Activated CD4-positive, CD25-positive, alpha-beta regulatory T cell (primary cell): ENCODE measurements at regions not wholly inside any gene's neighbourhood (a gene's known extent, or its start where the extent isn't known, plus 50 kb on each side); places are given as distances from the start of the nearest gene placed in this dataset.
"Not testable (repeated sequence)": the region's sequence is repeated elsewhere in the genome, so short reads cannot be mapped to it uniquely, and the experiment has no call there.

ENCODE experiments used
- DNase-seq, 4 experiments: peaks; one replicate each; lab custom pipeline; 2025; lab: John Stamatoyannopoulos, UW

DNA sequence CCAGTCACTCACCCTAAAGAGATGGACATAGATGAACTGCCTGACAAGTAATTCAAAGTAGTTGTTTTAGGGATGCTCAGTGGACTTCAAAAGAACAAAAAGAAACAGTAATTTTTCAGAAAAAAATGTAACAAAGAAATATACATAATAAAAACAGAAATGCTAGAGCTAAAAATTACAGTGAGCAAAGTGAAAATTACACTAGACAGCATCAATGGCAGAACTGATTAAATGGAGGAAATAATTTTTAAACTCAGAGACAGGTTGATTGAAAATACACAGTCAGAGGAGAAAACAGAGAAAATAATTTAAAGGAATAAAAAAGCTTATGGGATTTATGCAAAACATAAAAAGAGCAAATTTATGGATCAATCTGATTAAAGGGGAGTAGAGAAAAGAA, 1968.4 kb downstream of the EFNA5 start:
- DNase-seq: no peak

DNA sequence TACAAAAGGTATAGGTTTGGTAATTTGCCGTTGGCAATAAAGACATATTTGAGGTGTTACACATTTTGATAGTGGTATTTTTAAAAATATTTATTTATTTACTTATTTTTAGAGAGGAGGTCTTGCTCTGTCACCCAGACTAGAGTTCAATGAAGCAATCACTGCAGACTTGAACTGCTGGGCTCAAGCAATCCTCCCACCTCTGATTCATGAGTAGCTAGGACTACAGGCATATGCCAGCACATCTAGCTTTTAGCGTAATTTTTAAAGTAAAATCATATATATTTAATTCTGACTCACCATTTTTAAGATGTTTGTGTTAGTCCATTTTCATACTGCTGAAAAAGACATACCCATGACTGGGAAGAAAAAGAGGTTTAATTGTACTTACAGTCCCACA, 1974.3 kb downstream of the EFNA5 start:
- DNase-seq: no peak

DNA sequence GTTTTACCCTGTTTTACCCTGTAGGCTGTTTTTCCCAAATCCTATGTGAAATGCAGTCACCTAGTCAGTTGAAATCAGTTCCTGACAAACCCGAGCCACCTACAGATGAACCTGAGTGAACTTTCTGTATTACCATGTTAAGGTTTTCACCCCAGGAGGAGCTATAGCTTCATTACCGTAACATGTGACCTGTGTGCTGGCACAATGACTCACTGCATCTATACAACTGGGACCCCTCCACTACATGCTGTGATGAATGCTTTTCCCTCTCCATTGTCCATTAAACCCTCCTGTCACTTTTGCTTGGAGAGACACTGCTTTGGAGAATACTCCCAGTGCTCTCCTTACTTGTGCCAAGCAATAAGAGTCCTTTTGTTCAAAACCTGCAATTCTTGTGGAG, 1974.8 kb downstream of the EFNA5 start:
- DNase-seq: no peak

DNA sequence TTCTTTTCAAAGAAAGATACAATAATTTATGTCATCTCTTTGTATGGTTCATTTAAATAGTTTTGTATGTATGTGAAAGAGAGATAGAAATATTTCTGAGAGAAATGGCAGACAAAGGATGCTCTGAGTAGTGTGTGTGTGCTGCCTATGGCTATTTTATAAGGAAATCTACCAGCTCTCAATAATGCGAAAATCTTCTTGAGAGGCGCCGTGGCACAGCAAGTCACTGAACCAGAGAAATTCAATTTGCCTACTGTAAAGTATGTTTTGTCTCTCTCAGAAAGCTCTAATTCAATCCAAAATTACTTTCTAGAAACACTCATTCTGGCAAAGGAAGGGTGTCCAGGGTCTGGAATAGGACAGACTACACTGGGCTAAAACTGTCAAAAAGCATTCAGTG, 1981.1 kb downstream of the EFNA5 start:
- DNase-seq: no peak

DNA sequence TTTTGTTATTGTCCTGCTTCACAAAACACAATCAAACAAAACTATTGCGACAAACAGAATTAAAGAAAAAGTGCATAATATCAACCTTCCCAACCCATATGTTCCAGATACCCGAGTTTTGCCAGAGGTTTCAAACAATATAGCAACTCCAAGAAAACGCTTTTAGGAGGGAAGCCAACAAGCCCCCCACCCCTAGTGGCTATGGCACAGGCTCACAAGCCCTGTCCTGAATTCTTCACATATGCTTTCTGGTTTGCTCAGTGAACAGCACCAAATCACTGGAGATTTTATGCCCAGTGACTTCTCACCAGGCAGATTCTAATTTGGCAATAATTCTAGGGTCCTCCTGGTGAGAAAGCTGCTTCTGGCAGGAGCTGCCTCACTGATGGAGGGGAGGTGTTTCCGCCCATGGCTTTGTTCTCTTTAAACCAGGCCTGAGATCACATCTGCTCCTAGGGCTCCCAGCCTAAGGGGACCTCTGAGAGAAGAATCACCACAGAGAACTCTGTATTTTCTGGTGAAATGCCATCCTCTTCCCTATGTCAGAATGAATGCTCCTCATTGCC, 1982.4 kb downstream of the EFNA5 start:
- no peak for DNase-seq

DNA sequence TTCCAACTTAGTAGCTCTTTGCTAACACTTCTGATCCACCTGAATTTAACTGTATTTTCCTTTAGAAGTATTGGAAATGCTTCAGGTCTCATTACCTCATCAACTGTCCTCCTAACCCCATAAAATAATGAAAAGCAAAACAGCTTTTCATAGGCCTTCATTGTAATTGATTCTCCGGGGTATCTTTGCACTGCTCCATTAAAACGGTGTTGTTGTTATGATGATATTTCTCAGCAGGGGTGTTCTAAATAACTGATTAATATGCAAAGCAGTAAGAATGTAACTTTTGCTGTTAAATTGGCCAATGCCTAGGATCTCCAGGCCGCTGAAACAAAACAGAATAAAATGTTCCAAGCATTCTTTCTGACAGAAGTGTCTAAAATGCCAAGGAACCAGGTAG, 1983.2 kb downstream of the EFNA5 start:
- no peak for DNase-seq

DNA sequence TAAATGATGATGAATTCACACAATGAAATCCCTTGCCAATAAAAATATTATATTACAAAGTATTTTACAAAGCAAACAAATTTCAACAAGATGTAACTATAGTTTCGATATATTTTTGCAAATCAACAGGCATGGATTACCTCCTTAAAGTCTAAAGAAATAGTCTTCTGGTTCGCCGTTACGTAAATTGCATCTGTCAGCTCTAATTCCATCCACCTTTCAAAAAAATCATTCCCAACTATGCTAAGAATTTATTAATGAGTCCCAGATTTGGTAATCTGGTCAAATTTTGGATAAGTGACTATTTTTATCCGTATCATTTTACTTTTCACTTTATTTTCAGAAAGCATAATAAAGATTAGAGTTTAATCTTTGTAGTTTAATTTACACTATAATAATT, 1984.9 kb downstream of the EFNA5 start:
- no peak for DNase-seq

DNA sequence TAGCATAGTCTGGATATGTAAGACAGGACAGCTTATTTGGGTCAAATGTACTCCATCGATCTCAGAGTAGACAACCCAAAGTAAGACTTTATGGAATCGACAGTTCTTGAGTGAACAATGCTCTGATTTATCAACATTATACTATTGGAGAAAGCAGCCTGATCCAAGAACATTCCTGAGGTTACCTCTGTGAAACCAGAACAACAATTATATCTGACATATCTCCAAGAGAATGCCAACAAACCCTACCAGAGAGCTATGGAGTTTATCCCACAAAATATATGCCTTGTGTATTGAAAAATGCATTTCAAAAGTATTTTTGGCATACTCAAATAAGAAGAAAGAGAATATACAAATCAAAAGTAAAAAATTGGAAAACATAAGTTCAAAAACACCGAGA, 1985.9 kb downstream of the EFNA5 start:
- DNase-seq: no peak

DNA sequence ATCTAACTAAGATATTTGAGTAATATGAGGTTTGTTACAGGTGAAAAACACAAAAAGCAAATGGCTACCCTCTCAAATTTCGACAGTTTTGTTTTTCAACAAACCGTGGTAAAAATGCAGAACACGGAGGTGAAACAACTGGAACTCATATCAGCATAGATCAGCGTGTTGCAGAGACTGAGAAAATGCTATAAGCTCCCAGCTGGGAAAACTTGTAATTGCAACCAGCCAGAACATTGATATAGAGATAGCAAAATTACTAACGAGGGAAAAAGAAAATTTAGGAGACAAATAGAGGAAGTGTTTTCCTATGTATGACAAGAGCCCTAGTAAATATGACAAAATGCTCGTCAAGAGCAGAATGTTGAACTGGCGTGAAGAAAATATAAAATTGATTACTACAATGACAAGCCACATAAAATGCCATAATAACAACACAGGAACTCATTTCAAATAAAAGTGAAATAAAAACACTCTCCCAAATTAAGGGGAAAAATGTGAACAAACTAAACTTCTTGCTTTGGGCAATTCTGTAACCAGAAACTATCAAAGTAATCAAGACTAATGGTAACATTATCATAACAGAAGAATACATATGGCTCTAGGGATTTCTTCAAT, 1989.8 kb downstream of the EFNA5 start:
- DNase-seq: no peak

DNA sequence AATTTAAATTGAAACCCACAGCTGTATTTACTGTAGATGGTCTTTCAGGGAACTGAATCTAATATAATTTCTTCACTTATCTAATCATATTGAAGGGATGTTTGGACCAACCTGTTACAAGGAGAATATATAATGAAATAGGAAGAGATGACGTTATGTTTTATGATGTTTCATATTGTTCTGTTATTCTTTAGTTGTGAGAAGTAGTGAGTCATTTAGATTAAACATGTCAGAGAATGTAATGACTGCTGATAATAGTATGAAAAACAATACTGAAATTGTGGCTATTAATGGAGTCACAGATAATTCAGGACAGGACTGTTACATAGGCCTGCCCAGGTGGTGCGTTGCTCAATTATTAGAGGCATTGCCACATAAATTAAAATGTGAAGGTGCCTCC, 1993.4 kb downstream of the EFNA5 start:
- DNase-seq: no peak

DNA sequence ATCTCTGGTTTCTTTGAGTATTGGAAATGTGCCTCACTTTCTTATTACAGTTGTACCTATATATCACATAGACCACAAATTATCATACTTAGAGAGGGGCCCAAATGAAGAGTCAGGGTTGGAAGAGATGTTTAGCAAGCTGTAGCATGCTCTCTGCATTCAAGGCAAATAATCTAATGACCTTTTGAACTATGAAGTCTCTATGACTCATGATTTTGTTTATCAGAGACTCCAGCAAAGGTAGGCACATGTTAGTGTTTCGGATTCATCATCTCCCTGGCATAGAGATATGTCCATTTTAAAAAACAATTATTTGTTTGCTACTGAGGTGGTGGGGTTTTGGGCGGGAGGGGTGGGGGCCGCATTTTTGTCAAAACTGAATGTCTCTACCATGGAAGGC, 2000.1 kb downstream of the EFNA5 start:
- no peak for DNase-seq

DNA sequence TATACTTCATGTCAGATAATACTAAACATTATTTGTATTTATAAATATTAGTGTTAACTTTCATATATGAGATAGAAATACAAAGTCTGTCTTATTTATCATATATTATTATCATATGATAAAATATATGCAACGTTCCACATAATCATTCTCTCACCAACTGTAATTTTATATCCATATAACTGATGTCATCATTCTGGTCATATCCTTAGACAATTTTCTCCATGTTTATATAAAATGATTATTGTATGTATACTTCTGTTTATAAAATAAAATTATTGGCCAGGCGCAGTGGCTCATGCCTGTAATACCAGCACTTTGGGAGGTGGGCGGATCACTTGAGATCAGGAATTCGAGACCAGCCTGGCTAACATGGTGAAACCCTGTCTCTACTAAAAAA, 2007.1 kb downstream of the EFNA5 start:
- no peak for DNase-seq

DNA sequence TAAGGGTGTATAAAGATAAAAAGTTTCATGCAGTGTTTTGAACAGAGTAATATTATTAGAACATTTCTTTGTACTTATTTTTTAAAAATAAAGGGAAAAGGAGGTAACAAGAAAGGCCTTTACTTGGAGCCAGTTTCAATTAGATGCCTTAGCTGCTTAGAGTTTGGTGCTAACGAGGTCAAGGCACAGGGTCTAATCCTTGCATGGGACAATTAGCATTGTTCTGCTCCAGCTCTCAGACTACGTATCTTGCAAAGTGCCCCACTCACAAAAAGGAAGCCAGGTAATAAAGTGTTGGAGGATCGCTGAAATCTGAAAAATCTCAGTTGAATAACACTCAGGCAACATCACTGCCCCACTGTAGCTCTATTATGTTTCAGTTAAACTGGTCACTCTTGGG, 2011.3 kb downstream of the EFNA5 start:
- no peak for DNase-seq

DNA sequence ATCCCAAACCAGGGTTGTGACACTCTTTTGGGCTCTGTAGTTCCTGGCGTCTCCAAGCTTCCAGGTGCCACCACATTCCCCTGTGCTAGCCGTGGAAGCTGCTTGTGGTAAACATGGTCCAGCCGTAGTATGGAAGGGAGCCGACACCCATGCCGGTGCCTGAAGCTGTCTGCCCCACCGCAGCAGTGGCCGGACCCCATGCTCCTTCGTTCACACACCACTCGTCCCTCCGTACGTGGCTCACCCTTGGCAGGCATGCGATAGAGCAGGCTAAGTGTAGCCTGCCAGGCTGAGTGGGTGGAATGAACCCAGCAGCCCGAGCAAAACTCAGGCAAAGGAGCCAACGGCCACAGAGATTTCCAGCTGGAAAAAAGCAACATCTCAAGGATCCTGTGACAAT, 2030.4 kb downstream of the EFNA5 start:
- no peak for DNase-seq

DNA sequence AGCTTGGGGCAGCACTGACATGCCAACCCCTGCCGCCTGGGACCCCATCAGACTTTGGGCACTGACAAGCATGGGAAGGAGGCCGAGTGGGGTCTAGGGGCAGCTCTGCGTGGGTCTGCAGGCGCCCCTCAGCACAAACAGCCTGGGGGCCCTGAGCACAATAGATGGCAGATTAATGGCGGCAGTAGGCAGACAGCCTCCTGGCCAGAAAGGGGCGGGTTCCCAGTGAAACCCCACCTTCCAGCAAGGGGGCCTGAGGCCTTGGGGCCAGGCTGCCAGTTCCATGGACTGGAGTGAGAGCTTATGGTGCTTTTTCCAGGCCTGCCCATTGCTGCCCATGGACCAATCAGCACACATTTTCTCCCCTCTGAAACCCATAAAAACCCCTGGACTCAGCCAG, 2031.2 kb downstream of the EFNA5 start:
- DNase-seq: no peak

DNA sequence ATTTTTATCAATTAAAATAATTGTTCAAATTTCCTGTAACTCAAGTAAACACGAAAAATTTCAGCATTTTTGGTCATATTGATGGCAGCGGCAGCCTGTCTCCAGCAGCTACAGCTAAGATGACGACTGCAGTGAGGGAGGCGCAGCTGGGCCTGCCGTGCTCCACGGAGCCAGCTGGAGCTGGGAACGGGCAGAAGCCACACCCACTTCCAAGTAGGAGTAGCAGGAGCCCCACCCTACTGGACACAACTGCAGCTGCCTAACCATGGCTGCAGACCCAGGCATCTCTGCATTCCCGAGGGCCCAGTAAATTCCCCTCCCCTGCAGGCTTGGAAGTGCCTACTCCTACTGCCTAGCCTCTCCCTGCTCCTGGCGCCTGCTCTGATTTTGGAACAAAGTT, 2031.7 kb downstream of the EFNA5 start:
- DNase-seq: no peak

DNA sequence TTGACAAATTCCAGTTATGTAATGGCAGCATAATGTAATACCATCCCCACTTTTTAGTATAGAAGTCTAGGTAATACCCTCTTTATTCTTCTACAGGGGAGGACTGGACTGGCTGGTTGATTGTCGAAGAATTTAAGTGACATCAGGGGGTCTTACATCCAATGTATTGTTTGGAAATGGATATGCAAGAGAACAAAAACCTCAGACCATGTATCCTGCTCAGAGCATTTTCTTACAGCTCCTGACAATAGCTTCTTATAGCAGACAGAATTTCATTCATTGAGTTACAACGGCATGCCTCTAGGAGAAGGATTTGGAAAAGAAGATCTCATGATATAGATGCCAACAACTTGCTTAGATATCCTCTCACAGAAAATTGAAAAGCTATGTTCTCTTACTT, 2032.3 kb downstream of the EFNA5 start:
- no peak for DNase-seq

DNA sequence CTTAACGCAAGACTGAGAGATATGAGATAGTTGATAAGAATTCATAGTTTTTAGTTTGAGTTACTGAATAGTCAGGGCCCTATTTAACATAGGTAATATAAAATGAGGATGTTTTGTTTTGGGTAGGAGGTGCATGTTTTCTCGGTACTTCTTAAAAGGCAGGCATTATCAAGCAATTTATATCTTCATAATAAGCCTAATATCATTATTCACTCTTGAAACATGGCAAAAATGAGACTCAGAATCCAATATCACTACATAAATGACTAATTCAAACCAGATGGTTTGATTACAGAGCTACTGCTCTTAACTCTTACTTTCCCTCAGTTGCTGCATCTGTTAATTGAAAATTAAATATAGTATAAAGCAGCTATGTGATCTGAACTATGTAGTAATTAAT, 2038.7 kb downstream of the EFNA5 start:
- DNase-seq: no peak

DNA sequence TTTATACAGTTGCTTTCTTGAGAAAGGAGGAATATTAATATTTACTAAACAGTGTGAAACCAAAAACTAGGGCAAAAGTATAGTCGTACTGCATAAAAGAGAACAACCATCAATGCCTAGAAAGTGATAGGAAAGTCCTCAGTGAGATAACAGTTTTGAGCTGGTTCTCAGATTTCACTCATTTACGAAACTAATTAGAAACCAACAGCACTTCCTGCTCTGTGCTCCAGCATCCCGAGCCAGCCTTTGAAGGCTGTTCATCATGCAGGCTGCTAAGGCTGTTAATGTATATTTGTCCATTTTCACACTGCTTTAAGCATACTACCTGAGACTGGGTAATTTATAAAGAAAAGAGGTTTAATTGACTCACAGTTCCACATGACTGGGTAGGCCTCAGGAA, 2039.9 kb downstream of the EFNA5 start:
- no peak for DNase-seq

DNA sequence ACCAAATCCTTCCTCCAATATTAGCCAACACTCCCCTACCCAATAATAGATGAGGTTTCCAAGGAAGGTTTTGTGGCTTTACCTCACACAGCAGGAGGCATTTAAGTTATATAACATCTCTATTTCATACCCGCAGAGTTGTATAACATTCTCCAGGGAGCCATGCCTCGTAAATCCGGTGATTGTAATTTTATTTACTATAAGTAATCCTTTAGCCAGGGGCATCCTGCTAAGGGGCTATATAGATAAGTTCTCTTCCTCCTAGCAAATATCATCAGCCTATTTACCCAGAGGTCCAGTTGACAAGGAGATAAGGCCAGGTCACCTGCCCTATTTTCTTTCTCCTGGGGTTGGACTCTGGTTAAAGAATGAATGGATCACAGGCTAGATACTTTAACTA, 2051.0 kb downstream of the EFNA5 start:
- no peak for DNase-seq

DNA sequence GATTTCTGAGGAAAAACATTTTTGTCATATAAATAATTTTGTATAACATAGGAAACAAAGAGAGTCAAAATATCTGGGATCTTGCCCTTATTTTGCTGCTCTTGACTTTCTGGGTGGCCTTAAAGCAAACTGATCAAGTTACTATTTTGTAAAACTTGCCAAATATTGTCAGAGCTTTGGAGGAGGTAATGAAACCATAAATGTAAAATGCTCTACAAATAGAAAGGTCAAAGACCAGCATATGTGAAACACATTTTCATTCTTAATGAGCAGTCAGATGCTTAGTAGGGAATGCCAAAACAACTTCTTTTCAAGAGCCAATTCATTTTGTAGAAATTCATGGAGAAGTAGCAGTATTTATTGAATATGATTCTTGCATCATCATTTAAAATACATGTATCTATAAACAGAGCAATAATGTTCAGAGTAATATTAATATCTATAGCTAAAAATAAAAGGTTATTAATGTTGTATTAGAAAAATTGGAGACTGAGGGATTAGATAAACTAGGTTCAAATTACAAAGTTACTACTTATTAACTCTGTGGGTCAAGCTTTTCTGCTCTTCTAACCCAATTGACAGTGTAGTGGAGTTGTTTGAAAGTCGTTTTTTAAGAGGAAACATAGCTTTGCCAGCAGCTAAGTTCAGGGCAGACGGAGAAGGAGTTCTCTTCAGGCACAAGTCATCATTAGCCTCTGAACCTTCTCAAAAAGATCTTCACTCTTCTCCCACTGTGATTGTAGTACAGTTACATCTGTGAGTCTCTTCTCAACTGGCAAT, 2053.1 kb downstream of the EFNA5 start:
- DNase-seq: no peak

DNA sequence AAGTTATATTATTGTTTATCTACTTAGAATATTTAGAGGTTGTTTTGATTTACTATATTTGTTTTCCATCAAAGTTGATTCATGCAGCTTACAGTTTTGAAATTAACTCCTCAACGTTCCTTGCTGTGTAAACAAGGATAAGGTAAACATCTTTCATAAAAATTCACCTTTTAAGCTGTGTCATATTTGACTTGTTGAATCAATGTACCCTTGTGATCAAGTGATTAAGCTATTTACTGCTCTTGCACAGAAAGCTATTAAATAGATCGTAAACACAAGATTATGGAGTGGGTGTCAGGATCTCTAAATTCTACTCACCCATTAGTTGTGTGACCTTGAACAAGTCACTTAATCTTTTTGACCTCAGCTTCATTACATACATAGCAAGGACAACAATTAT, 2054.0 kb upstream of the NUDT12 start:
- DNase-seq: no peak

DNA sequence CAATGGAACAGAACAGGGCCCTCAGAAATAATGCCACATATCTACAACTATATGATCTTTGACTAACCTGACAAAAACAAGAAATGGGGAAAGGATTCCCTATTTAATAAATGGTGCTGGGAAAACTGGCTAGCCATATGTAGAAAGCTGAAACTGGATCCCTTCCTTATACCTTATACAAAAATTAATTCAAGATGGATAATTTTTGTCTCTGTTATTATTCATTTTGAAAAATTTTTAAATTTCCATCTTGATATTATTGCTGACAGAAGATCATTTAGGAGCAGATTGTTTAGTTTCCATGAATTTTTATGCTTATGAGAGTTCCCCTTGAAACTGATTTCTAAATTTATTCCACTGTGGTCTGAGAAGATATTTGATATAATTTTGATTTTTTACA, 2039.8 kb upstream of the NUDT12 start:
- not testable (repeated sequence) for DNase-seq
